Loucy (cell line): ENCODE measurements at regions not wholly inside any gene's neighbourhood (a gene's known extent, or its start where the extent isn't known, plus 50 kb on each side); places are given as distances from the start of the nearest gene placed in this dataset.

ENCODE experiments used
- CTCF ChIP-seq: fragments of 200-600 bp; sonication (generic); conservative IDR thresholded peaks from 2 replicates; pipeline ENCODE4 v1.5.1; 2014; ENCODE audit warnings: mild to moderate bottlenecking, antibody characterized with exemption, low read length
- EZH2phosphoT487 ChIP-seq: fragments of 200-600 bp; IDR thresholded peaks from 2 replicates; pipeline ENCODE4 v1.6.1; 2018; ENCODE audit warnings: antibody characterized with exemption, mild to moderate bottlenecking, moderate library complexity, borderline replicate concordance

DNA sequence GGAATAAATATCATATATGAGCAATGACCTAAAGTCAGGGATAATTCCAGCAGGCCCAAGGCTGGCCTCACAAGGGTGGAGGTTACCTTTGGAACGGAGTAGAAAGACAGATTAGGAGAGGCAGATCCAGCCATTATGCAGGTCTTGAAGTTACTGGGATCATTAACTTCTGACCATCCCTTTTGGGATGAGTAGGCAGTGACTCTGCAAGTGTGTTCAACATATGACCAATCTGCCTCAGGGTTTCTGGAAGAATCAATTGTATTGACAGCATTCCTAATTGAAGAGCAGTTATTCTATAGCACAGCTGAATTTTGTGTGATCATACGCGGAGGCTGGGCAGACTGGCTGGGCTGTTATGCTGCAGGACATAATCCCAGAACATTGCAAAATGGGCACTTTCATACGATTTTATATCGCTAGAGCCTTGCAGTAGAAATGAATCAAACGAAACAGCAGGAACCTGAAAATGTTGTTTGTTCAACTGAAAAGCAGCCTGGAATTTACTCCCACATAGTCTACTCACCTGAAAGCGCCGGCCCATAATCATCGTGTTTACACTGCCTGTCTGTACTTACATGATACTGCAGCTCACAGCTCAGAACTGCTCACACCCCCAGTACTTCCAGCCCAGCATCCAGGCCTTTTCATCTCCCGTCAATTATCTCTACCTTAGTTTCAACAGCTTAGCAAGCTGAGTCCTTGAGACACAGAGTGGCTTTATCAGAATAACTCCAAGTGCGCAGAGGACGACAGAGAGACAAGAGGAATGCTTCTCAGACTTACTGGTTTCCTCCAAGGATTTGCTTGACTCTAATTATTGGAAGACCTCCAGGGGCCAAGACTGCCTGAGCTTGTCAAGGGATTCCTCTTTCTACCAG is 556.1 kb downstream of the EFNB2 start:
- TF ChIP-seq CTCF: no peak
- TF ChIP-seq EZH2phosphoT487: no peak
